GM12891 (cell line): ENCODE measurements at regions not wholly inside any gene's neighbourhood (a gene's known extent, or its start where the extent isn't known, plus 50 kb on each side); places are given as distances from the start of the nearest gene placed in this dataset.

Experiments used
- POLR2A ChIP-seq: IDR thresholded peaks from 2 replicates; pipeline ENCODE4 v1.6.1; 2011; ENCODE audit warnings: low read depth, low read length, control low read depth
- POLR2AphosphoS5 ChIP-seq: IDR thresholded peaks from 2 replicates; pipeline ENCODE4 v1.6.1; 2011; ENCODE audit warnings: low read depth, low read length, control low read depth
- POU2F2 ChIP-seq: IDR thresholded peaks from 2 replicates; pipeline ENCODE4 v1.6.1; 2011; ENCODE audit warnings: low read depth, mild to moderate bottlenecking, control low read depth, low read length, moderate library complexity
- SPI1 ChIP-seq: IDR thresholded peaks from 2 replicates; pipeline ENCODE4 v1.6.1; 2011; ENCODE audit warnings: low read depth, low read length, control low read depth
- TAF1 ChIP-seq: IDR thresholded peaks from 2 replicates; pipeline ENCODE4 v1.6.1; 2011; ENCODE audit warnings: low read depth, low read length, control low read depth

DNA sequence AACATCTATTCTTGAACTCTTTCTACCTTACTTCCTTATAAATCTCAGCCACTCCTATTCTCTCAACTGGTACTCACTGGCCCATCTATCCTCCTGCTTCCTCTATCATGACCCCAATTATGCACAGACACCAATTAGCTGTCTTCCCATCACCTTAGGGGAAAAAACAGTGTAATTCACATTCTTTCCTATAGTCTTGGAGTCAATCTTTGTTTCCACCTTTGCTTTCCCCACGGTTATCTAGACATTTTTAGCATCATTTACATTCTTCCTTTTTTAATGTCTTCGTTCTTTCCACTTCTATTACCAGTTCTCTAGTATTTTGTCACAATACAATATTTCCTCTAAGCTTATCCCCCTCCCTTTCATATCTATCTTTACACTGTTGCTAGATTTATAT, 449.4 kb downstream of the TMEM38B start:
- TF ChIP-seq POLR2AphosphoS5 (no peak), POLR2A (no peak), POU2F2 (no peak), TAF1 (no peak), SPI1 (no peak)
